Anterior cingulate cortex (tissue), 58 donors: ENCODE measurements at regions not wholly inside any gene's neighbourhood (a gene's known extent, or its start where the extent isn't known, plus 50 kb on each side); places are given as distances from the start of the nearest gene placed in this dataset.
"Not testable (repeated sequence)": the region's sequence is repeated elsewhere in the genome, so short reads cannot be mapped to it uniquely, and the experiment has no call there.

Experiments
- DNase-seq, 58 donors: peaks; one replicate each; lab custom pipeline; 2025; lab: John Stamatoyannopoulos, UW

DNA sequence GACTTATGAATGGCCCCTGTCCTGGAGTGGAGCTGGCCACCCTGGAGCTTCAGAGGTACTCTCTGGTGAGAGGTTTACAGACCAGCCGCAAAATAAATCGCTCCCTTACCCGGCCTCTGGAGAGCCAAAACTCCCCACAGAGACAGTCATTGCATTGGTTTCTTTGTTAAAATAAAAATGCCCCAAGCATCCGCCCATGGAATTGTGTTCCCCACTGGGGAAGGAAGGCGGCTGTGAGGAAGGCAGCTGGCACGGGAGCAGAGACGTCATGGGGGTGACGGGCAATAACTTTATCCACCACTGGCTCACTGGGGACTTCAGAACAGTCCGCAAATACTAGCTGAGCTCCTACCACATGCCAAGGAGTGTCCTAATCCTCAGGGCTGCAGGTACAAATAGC, 266.2 kb upstream of the FOXF1 start:
- DNase-seq = no peak

DNA sequence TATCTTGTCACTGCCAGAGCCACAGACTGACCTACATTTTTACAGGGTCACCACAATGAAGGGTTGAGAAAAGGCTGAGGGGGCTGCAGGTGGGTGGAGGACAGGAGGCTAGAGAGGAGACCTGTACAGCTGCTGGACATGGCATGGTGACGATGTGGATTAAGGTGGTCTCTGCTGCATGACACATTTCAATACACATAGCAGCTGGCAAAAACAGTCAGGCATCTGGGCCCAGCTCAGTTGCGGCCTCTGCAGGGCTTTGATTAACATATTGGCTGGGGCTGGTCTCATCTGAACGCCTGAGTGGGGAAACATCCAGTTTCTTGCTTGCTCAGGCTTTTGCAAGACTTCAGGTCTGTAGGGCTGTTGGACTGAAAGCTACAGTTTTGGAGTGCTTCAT, 265.4 kb upstream of the FOXF1 start:
- no peak for DNase-seq

DNA sequence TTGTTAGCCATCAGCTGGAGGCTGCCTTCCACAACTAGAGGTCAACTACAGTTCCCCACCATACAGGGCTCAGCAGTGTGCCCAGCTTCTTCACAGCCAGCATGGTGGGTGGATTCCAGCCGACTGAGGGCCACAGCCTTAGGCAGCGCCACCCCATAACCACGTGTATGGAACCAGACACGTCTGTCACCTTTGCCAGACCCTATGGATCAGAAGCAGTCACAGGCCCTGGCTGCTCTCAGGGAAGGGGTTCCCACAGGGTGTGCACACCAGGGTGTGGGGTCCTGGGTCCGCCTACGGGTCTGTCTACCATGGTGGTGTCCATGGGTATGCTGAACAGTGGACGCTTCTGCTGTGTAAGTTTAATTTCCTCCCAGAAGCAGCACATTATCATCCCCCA, 265.0 kb upstream of the FOXF1 start:
- DNase-seq = no peak

DNA sequence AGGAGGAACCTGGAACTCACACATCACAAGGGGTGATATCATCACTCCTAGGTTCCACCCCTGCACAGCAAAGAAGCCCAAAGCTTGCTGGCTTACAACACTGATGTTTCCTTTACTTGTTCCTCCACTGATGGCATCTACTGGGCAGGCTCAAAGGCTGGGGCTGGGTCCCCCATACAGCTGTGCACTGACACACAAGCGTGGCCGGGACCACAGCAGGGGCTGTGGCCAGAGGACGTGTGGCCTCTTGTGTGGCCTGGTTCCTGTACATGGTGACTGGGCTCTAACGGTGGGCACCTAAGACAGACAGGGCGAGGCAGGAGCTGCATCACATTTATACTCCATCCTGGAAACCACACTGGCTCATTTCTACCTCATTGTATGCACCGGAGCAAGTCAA, 264.4 kb upstream of the FOXF1 start:
- no peak for DNase-seq

DNA sequence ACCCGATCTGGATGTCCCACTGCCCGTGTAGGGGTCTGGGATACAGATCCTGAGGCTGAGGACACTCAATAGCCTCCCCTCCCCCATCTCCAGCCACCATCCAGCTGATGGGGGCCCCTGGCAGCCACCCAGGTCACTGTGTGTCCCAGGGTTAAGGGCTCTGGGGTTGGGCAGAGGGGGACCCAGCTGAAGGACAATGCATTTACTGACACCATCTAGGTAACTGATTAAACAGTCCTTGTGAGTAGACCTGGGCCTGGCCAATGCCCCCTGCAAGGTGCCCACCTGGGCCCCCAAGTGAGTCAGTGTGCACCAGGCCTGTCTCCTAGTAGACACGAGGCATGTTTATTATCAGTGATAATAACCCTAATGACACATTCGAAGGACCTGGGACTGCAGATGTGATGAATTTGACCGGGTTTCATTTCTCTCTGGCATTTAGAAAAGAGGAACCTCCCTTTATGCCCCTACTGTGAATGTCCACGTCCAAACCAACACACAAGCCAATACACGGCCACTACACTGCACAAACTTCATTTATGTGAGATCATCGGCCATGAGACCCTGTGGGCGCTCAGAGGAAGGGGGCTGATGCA, 261.9 kb upstream of the FOXF1 start:
- no peak for DNase-seq

DNA sequence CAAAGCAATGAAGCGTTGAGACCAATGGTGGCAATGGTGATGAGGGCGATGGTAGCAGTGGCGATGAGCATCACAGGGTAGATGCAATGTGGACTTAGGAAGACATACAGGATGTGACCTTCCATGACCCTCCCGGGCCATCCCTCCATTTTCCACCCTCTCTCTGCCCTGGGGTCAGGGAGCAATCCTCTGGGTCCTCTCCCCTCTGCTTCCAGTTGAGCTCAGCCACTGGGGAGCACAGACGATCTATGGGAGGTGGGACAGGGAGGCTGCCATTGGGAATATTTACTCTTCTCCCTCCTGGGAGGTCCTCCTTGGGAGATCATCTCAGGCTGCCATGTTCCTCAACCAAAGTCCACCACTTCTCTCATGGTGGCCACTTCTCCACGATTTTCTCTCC, 260.7 kb upstream of the FOXF1 start:
- no peak for DNase-seq

DNA sequence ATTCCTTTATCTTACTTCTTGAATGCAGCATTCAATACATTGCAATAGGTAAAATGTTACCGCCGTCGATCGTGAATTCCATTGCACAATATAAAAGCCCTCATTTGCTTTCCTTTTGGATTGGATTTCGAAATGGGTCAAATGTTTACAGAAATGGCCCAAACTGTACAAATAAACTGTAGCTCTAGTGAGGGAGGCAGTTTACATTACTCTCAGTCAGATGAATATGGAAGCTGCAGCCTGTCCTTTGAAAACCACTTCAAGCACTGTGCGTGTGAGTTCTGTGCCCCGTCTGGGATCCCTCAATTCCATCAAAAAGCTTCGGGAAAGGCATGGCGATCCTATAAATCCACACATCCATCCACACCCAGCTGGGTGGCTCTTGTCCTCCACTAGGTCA, 258.6 kb upstream of the FOXF1 start:
- DNase-seq = no peak

- DNase-seq = no peak
Observed at GRCh38 chr16:86252596-86252995, 257.7 kb upstream of the FOXF1 start.

DNA sequence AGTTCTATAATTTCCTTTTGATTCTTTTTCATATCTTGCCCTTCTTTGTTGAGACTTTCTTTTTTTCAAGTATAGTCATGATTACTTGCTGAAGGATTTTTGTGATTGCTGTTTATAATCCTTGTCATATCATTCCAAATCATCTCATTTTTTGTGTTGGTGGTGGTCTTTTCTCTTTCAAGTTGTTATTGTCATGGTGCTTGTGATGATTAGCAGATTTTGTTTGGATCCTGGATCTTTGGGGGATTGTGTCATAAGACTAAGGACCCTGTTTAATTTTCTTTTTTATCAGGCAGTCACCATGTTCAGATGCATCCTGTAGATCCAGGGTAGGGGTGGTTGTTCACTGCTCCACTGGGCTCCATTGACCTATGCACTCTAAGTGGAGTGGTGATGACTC, 254.4 kb upstream of the FOXF1 start:
- DNase-seq = no peak

GRCh38 chr16:86256995-86257394, 253.3 kb upstream of the FOXF1 start:
- no peak for DNase-seq

- no peak for DNase-seq
Observed at GRCh38 chr16:86257546-86257945, 252.8 kb upstream of the FOXF1 start.

- no peak for DNase-seq
Observed at GRCh38 chr16:86258713-86259112, 251.6 kb upstream of the FOXF1 start.

GRCh38 chr16:86259499-86259898, 250.8 kb upstream of the FOXF1 start:
- DNase-seq = no peak

DNA sequence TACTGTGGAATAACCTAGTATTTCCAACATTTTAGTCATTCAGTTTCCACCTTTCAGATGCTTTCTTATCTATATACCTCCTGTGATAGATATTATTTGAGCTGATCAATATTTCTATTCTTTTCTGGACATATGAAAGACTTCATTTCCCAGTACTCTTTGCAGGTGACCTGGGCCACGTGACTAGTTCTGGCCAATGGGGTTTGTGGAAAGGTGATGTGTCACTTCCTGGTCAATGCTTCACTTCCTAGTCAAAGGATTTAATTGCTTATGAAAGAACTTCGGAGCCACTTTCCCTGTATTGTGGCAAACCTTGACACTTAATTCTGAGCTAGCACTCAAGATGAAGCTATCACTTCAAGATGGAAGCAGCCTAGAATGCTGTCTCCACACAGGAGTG, 248.9 kb upstream of the FOXF1 start:
- DNase-seq = no peak

GRCh38 chr16:86267657-86268056, 242.7 kb upstream of the FOXF1 start:
- not testable (repeated sequence) for DNase-seq

DNA sequence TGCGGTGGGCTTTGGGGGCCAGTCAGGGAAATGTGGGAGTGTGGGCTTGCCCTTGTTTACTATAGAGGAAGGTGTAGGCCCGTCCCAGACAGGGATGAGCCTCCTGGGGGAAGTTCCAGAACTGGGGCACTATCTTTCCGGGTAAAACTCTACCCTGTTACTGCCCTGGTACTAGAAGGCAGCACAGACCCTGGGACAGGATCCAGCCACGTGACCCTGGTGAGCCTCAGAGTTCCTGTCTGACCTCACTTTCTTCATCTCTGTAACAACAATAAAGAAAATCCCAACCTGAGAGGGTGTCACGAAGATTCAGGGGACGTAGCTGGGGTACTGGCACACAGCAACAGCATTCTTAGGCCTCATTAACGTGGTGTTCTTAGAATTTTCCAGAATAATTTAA, 239.6 kb upstream of the FOXF1 start:
- no peak for DNase-seq

DNA sequence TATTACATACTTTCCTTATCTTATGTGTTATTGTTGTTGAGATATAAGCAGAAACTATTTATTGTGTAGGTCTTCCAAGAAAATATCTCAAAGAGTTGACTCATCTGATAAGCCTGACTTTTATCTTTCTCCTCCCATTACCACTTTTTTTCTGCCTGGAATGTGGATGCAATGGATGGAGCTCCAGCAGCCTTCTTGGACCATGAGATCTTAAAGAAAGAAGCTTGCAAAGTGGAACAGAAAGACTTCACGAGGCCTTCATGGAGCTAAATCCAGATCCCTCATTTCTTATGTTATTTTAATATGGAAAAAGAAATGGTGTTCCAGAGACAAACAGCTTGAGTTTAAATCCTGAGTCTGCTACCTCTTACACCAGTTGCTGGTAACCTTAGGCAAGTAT, 237.6 kb upstream of the FOXF1 start:
- DNase-seq = no peak

- peak in 2 of 58 donors; percentile 4 to 15 for DNase-seq
Observed at GRCh38 chr16:86277221-86277620, 233.1 kb upstream of the FOXF1 start.

GRCh38 chr16:86277859-86278258, 232.5 kb upstream of the FOXF1 start:
- not testable (repeated sequence) for DNase-seq

GRCh38 chr16:86281421-86281820, 228.9 kb upstream of the FOXF1 start:
- DNase-seq = peak in 1 of 58 donors; percentile 4

DNA sequence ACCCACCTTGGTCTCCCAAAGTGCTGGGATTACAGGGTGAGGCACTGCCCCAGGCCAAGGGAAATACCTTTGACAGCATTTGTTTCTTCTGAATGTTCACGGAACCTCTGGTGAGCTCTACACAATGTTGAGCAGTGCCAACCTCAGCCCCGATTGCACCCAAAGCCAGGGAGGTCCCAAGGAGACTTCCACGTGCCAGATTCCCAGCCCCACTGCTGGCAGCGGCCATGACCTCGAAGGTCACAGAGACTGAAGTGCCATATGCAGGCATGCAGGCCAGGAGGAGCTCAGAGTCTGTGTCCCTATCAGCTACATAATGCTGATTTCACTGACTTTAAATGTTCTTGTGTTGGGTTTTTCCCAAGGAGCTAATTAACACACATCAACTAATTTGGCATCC, 226.4 kb upstream of the FOXF1 start:
- no peak for DNase-seq

DNA sequence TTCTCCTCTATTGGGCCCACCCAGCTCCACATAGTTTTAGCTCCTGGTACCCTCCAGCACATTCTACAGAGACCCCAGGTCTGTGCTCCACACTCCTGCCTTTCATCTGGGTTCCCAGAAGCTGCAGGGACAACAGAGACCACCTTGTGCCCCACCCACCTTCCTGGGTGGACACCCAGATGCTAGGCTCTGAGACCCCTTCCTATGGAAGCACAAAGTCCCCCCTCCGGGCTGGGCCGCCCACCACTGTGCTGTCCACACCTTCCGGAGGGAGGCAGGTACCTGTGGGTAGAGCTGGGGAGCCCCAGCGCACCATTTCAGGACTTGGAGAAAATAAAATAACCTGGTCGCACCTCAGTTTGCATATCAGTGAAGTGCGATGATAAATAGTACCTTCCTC, 224.9 kb upstream of the FOXF1 start:
- DNase-seq = no peak
